HuH-7.5 (cell line): ENCODE measurements at regions not wholly inside any gene's neighbourhood (a gene's known extent, or its start where the extent isn't known, plus 50 kb on each side); places are given as distances from the start of the nearest gene placed in this dataset.

Experiments used
- DNase-seq: peaks from one replicate; pipeline ENCODE4 v3.0.0; 2011; ENCODE audit warnings: low spot score

GRCh38 chr3:29057326-29057725 lies 223.5 kb upstream of the RBMS3 start:
- DNase-seq = no peak

GRCh38 chr3:29064085-29064484 lies 216.8 kb upstream of the RBMS3 start:
- DNase-seq = no peak

GRCh38 chr3:29065211-29065785 lies 215.6 kb upstream of the RBMS3 start:
- DNase-seq = no peak

GRCh38 chr3:29067007-29067406 lies 213.9 kb upstream of the RBMS3 start:
- DNase-seq = no peak

- DNase-seq = no peak
These were observed 209.8 kb upstream of the RBMS3 start for GRCh38 chr3:29070959-29071634.

GRCh38 chr3:29072611-29073010 lies 208.3 kb upstream of the RBMS3 start:
- DNase-seq = no peak

GRCh38 chr3:29077356-29077755 lies 203.5 kb upstream of the RBMS3 start:
- DNase-seq = no peak

GRCh38 chr3:29079358-29079757 lies 201.5 kb upstream of the RBMS3 start:
- DNase-seq = no peak

- no peak for DNase-seq
These were observed 199.9 kb upstream of the RBMS3 start for GRCh38 chr3:29080967-29081366.

GRCh38 chr3:29083081-29083480 lies 197.8 kb upstream of the RBMS3 start:
- no peak for DNase-seq

- no peak for DNase-seq
These were observed 197.2 kb upstream of the RBMS3 start for GRCh38 chr3:29083676-29084075.

- DNase-seq = no peak
These were observed 192.3 kb upstream of the RBMS3 start for GRCh38 chr3:29088579-29088978.

GRCh38 chr3:29090912-29091597 lies 189.8 kb upstream of the RBMS3 start:
- no peak for DNase-seq

- DNase-seq = no peak
These were observed 189.2 kb upstream of the RBMS3 start for GRCh38 chr3:29091599-29092189.

GRCh38 chr3:29092348-29092747 lies 188.5 kb upstream of the RBMS3 start:
- DNase-seq = no peak

- DNase-seq = no peak
These were observed 181.6 kb upstream of the RBMS3 start for GRCh38 chr3:29099296-29099695.

GRCh38 chr3:29099775-29100174 lies 181.1 kb upstream of the RBMS3 start:
- DNase-seq = no peak

- no peak for DNase-seq
These were observed 180.6 kb upstream of the RBMS3 start for GRCh38 chr3:29100292-29100691.

- DNase-seq = no peak
These were observed 152.9 kb upstream of the RBMS3 start for GRCh38 chr3:29128001-29128400.

GRCh38 chr3:29137601-29138000 lies 143.3 kb upstream of the RBMS3 start:
- no peak for DNase-seq

- no peak for DNase-seq
These were observed 142.7 kb upstream of the RBMS3 start for GRCh38 chr3:29138171-29138570.

- DNase-seq = no peak
These were observed 140.2 kb upstream of the RBMS3 start for GRCh38 chr3:29140666-29141065.
